Stimulated activated CD8-positive, alpha-beta memory T cell treated with anti-CD3 and anti-CD28 coated beads, Interleukin-4, amount 100 ng/mL, for 24 hours (primary cell): ENCODE measurements at regions not wholly inside any gene's neighbourhood (a gene's known extent, or its start where the extent isn't known, plus 50 kb on each side); places are given as distances from the start of the nearest gene placed in this dataset.

Experiments used
- DNase-seq: peaks from one replicate; pipeline ENCODE4 v3.0.0-alpha.2; 2020; ENCODE audit warnings: low read depth

- no peak for DNase-seq
These were observed 152.0 kb downstream of the KCNA5 start for GRCh38 chr12:5195691-5196090.

- no peak for DNase-seq
These were observed 153.5 kb downstream of the KCNA5 start for GRCh38 chr12:5197131-5197530.

- DNase-seq: no peak
These were observed 154.0 kb downstream of the KCNA5 start for GRCh38 chr12:5197656-5198055.

GRCh38 chr12:5200278-5201087 lies 156.8 kb downstream of the KCNA5 start:
- DNase-seq: no peak

- DNase-seq: no peak
These were observed 158.0 kb downstream of the KCNA5 start for GRCh38 chr12:5201554-5202218.

GRCh38 chr12:5203274-5203673 lies 159.6 kb downstream of the KCNA5 start:
- DNase-seq: no peak

- DNase-seq: no peak
These were observed 160.0 kb downstream of the KCNA5 start for GRCh38 chr12:5203720-5204119.

- no peak for DNase-seq
These were observed 160.6 kb downstream of the KCNA5 start for GRCh38 chr12:5204271-5204670.

- no peak for DNase-seq
These were observed 161.2 kb downstream of the KCNA5 start for GRCh38 chr12:5204831-5205230.

GRCh38 chr12:5206401-5207175 lies 162.9 kb downstream of the KCNA5 start:
- DNase-seq: no peak

- no peak for DNase-seq
These were observed 166.7 kb downstream of the KCNA5 start for GRCh38 chr12:5210179-5210922.

GRCh38 chr12:5210923-5211290 lies 167.2 kb downstream of the KCNA5 start:
- no peak for DNase-seq

- no peak for DNase-seq
These were observed 169.7 kb downstream of the KCNA5 start for GRCh38 chr12:5213336-5213735.

- no peak for DNase-seq
These were observed 170.3 kb downstream of the KCNA5 start for GRCh38 chr12:5213990-5214389.

- DNase-seq: no peak
These were observed 174.3 kb downstream of the KCNA5 start for GRCh38 chr12:5217936-5218335.

- DNase-seq: no peak
These were observed 176.4 kb downstream of the KCNA5 start for GRCh38 chr12:5220099-5220498.

GRCh38 chr12:5220835-5221234 lies 177.2 kb downstream of the KCNA5 start:
- DNase-seq: peak; percentile 2

GRCh38 chr12:5222011-5222461 lies 178.4 kb downstream of the KCNA5 start:
- DNase-seq: no peak

- no peak for DNase-seq
These were observed 179.1 kb downstream of the KCNA5 start for GRCh38 chr12:5222729-5223128.

- no peak for DNase-seq
These were observed 180.2 kb downstream of the KCNA5 start for GRCh38 chr12:5223881-5224280.

- DNase-seq: no peak
These were observed 182.9 kb downstream of the KCNA5 start for GRCh38 chr12:5226581-5226980.

GRCh38 chr12:5227708-5228373 lies 184.2 kb downstream of the KCNA5 start:
- no peak for DNase-seq
